Colonic mucosa (tissue), 4 donors: ENCODE measurements at regions not wholly inside any gene's neighbourhood (a gene's known extent, or its start where the extent isn't known, plus 50 kb on each side); places are given as distances from the start of the nearest gene placed in this dataset.
"Not testable (repeated sequence)": the region's sequence is repeated elsewhere in the genome, so short reads cannot be mapped to it uniquely, and the experiment has no call there.

Source experiments
- DNase-seq: peaks from one replicate; pipeline ENCODE4 v3.0.0-alpha.2; 2020
- H3K27ac ChIP-seq: fragments of 200-600 bp; one replicate; pipeline ENCODE4 v1.8.0; 2021
- H3K27me3 ChIP-seq: fragments of 200-600 bp; one replicate; pipeline ENCODE4 v1.8.0; 2021
- H3K36me3 ChIP-seq: fragments of 200-600 bp; one replicate; pipeline ENCODE4 v1.8.0; 2021
- H3K4me1 ChIP-seq: fragments of 200-600 bp; one replicate; pipeline ENCODE4 v1.8.0; 2021; ENCODE audit warnings: mild to moderate bottlenecking
- H3K4me3 ChIP-seq: fragments of 200-600 bp; one replicate; pipeline ENCODE4 v1.8.0; 2021
- H3K9ac ChIP-seq, 2 donors: one replicate each; pipeline ENCODE4 v1.7.0; 2013; ENCODE audit warnings: control low read depth in 2 of 2, low read depth in 2 of 2, low read length in 2 of 2
- H3K9me3 ChIP-seq: fragments of 200-600 bp; one replicate; pipeline ENCODE4 v1.8.0; 2021
- CTCF ChIP-seq: fragments of 200-600 bp; IDR thresholded peaks from one replicate; pipeline ENCODE4 v1.8.0; 2022; ENCODE audit warnings: antibody characterized with exemption, mild to moderate bottlenecking
- intact Hi-C: fragments of 100-400 bp; cut with DNase I; formaldehyde crosslinking; loops from one replicate; pipeline ENCODE4 v1.14.1; 2022
- donor health status: healthy.
- donor health status: DM: no; HTN: no; CAD: no.
- donor health status: DM: no; HTN: no; CAD: no.

GRCh38 chr3:193140381-193140780, 100.6 kb upstream of the PLAAT1 start:
- Histone ChIP-seq H3K9me3 (no peaks in the 10 kb centered on the region), H3K4me1 (no peaks in the 10 kb centered on the region), H3K4me3 (no peak overlapping the region), H3K36me3 (no peaks in the 10 kb centered on the region), H3K27ac (no peak overlapping the region), H3K27me3 (no peaks in the 10 kb centered on the region), H3K9ac (no peak overlapping the region)
- no peak for TF ChIP-seq CTCF
- no peak for DNase-seq
- intact Hi-C loops, result no loop called here

GRCh38 chr3:193145248-193145647, 95.8 kb upstream of the PLAAT1 start:
- H3K27me3 ChIP-seq, result no peaks in the 10 kb centered on the region
- no peak for TF ChIP-seq CTCF
- no peak overlapping the region for H3K27ac ChIP-seq
- no peak for DNase-seq
- intact Hi-C loops, result no loop called here
- no peak overlapping the region for H3K9ac ChIP-seq
- H3K4me1 ChIP-seq, result no peaks in the 10 kb centered on the region
- no peaks in the 10 kb centered on the region for H3K36me3 ChIP-seq
- H3K4me3 ChIP-seq, result no peak overlapping the region
- no peaks in the 10 kb centered on the region for H3K9me3 ChIP-seq

GRCh38 chr3:193148688-193149473, 92.1 kb upstream of the PLAAT1 start:
- H3K4me1 ChIP-seq, result no peaks in the 10 kb centered on the region
- H3K27me3 ChIP-seq, result no peaks in the 10 kb centered on the region
- no peak overlapping the region for H3K27ac ChIP-seq
- no peak overlapping the region for H3K9ac ChIP-seq
- intact Hi-C loops, result no loop called here
- no peak for TF ChIP-seq CTCF
- H3K4me3 ChIP-seq, result no peak overlapping the region
- no peaks in the 10 kb centered on the region for H3K36me3 ChIP-seq
- no peaks in the 10 kb centered on the region for H3K9me3 ChIP-seq
- DNase-seq, result no peak

- TF ChIP-seq CTCF, result no peak
- Histone ChIP-seq H3K9me3 (no peaks in the 10 kb centered on the region), H3K27me3 (no peaks in the 10 kb centered on the region), H3K36me3 (no peaks in the 10 kb centered on the region), H3K4me3 (no peak overlapping the region), H3K4me1 (no peaks in the 10 kb centered on the region), H3K27ac (no peak overlapping the region), H3K9ac (no peak overlapping the region)
- intact Hi-C loops, result no loop called here
- DNase-seq, result no peak
These were observed 91.0 kb upstream of the PLAAT1 start for GRCh38 chr3:193149998-193150397.

- intact Hi-C loops, H3K4me3 ChIP-seq, H3K9ac ChIP-seq, DNase-seq, H3K9me3 ChIP-seq, H3K36me3 ChIP-seq, H3K27me3 ChIP-seq, H3K4me1 ChIP-seq, H3K27ac ChIP-seq: not testable (repeated sequence)
These were observed 85.8 kb upstream of the PLAAT1 start for GRCh38 chr3:193155044-193155781.

GRCh38 chr3:193157051-193157450, 84.0 kb upstream of the PLAAT1 start:
- no peak overlapping the region for H3K4me3 ChIP-seq
- no peak overlapping the region for H3K9ac ChIP-seq
- H3K27me3 ChIP-seq, result no peaks in the 10 kb centered on the region
- H3K9me3 ChIP-seq, result no peaks in the 10 kb centered on the region
- no peak for TF ChIP-seq CTCF
- no peaks in the 10 kb centered on the region for H3K36me3 ChIP-seq
- no peak for DNase-seq
- no peaks in the 10 kb centered on the region for H3K4me1 ChIP-seq
- intact Hi-C loops, result no loop called here
- H3K27ac ChIP-seq, result no peak overlapping the region
